ENCODE measurements at regions not wholly inside any gene's neighbourhood (a gene's known extent, or its start where the extent isn't known, plus 50 kb on each side); places are given as distances from the start of the nearest gene placed in this dataset.
A peak's percentile ranks its signal among the peaks of the same experiment; 100 is the strongest.

GRCh38 chrX:103158317-103158621 lies 56.6 kb upstream of the BEX4 start:
- H3K4me1 ChIP-seq = no peaks in the 10 kb centered on the region
- H3K36me3 ChIP-seq = no peaks in the 10 kb centered on the region
- H3K4me3 ChIP-seq = no peak overlapping the region
- H3K9me3 ChIP-seq = no peaks in the 10 kb centered on the region
- H3K27me3 ChIP-seq = no peaks in the 10 kb centered on the region
- DNase-seq = no peak
- TF ChIP-seq CTCF (IDR thresholded peaks at IDR 0.05) = no peak
- no peak for TF ChIP-seq POLR2A (IDR thresholded peaks at IDR 0.05)
- H3K27ac ChIP-seq = no peak overlapping the region

GRCh38 chrX:103157496-103158316 lies 57.2 kb upstream of the BEX4 start:
- Histone ChIP-seq H3K4me1 (no peaks in the 10 kb centered on the region), H3K9me3 (no peaks in the 10 kb centered on the region), H3K27me3 (no peaks in the 10 kb centered on the region), H3K36me3 (no peaks in the 10 kb centered on the region), H3K4me3 (no peak overlapping the region), H3K27ac (no peak overlapping the region)
- no peak for DNase-seq
- TF ChIP-seq CTCF (IDR thresholded peaks at IDR 0.05) (peak in 5 of 6 experiments; percentile 11 to 50 (median 43)), POLR2A (IDR thresholded peaks at IDR 0.05) (no peak)

DNA sequence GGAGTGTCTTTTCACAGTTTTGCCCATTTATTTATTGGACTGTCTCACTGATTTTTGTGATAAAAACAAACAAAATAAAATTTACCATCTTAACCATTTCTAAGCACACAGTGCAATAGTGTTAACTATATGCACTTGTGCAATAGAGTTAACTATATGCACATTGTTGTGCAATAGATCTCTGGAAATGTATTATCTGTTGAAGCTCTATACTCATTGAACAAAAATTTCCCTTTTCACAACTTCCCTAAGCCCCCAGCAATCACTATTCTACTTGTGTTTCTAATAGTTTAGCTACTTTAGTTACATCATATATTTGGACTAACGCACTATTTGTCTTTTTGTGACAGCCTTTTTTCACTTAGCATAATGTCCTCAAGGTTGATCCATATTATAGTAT lies 59.7 kb upstream of the BEX4 start:
- no peak for TF ChIP-seq CTCF (IDR thresholded peaks at IDR 0.05)
- TF ChIP-seq POLR2A (IDR thresholded peaks at IDR 0.05) = no peak
- H3K27ac ChIP-seq = no peak overlapping the region
- H3K9me3 ChIP-seq = no peaks in the 10 kb centered on the region
- H3K4me3 ChIP-seq = no peak overlapping the region
- H3K4me1 ChIP-seq = no peaks in the 10 kb centered on the region
- DNase-seq = no peak
- H3K27me3 ChIP-seq = no peaks in the 10 kb centered on the region
- no peaks in the 10 kb centered on the region for H3K36me3 ChIP-seq

DNA sequence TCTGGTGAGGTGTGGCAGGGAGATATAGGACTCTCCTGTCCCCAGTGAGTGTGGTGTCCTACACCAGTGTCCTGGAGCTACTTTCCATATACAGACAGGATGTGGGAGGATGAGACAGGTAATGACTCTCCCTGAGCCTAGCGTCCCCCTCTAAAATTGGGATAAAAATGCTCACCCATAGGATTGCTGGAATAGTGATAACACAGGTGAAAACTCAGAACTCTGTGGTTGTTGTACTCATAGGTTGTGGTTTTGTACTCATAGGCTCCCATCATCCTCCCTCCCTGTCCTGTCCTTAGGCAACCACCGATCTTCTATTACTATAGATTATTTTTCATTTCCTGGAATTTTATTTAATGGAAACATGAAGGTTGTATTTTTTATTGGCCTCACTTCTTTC lies 60.7 kb upstream of the NXF3 start:
- Histone ChIP-seq H3K36me3 (no peaks in the 10 kb centered on the region), H3K27me3 (no peaks in the 10 kb centered on the region), H3K4me3 (no peak overlapping the region), H3K27ac (no peak overlapping the region), H3K9me3 (no peaks in the 10 kb centered on the region), H3K4me1 (no peaks in the 10 kb centered on the region)
- no peak for DNase-seq
- TF ChIP-seq POLR2A (IDR thresholded peaks at IDR 0.05) = no peak
- TF ChIP-seq CTCF (IDR thresholded peaks at IDR 0.05) = no peak

- H3K9me3 ChIP-seq = no peaks in the 10 kb centered on the region
- no peak overlapping the region for H3K4me3 ChIP-seq
- TF ChIP-seq CTCF (IDR thresholded peaks at IDR 0.05) (no peak), POLR2A (IDR thresholded peaks at IDR 0.05) (no peak)
- H3K27ac ChIP-seq = no peak overlapping the region
- no peaks in the 10 kb centered on the region for H3K36me3 ChIP-seq
- H3K27me3 ChIP-seq = no peaks in the 10 kb centered on the region
- no peak for DNase-seq
- no peaks in the 10 kb centered on the region for H3K4me1 ChIP-seq
Measured at GRCh38 chrX:103151799-103152198, 58.9 kb upstream of the NXF3 start.

GRCh38 chrX:103149652-103150051 lies 56.7 kb upstream of the NXF3 start:
- DNase-seq = no peak
- Histone ChIP-seq H3K4me1 (no peaks in the 10 kb centered on the region), H3K4me3 (no peak overlapping the region), H3K36me3 (no peaks in the 10 kb centered on the region), H3K9me3 (no peaks in the 10 kb centered on the region), H3K27ac (no peak overlapping the region), H3K27me3 (no peaks in the 10 kb centered on the region)
- TF ChIP-seq POLR2A (IDR thresholded peaks at IDR 0.05) = no peak
- no peak for TF ChIP-seq CTCF (IDR thresholded peaks at IDR 0.05)
